HepG2 (cell line): ENCODE measurements at regions not wholly inside any gene's neighbourhood (a gene's known extent, or its start where the extent isn't known, plus 50 kb on each side); places are given as distances from the start of the nearest gene placed in this dataset.

ENCODE experiments used
- HMGXB4 ChIP-seq, 2 experiments: sonication (generic) in 1 of 2; formaldehyde crosslinking in 1 of 2; IDR thresholded peaks; 2 replicates each; pipeline versions ENCODE4 v1.4.0 to v1.6.1; 2018 to 2020; ENCODE audit warnings: missing genetic modification reagents in 2 of 2, borderline replicate concordance in 1 of 2, low read depth in 1 of 2, mild to moderate bottlenecking in 1 of 2, missing biosample characterization in 1 of 2
- MED13 ChIP-seq: sonication (generic); formaldehyde crosslinking; IDR thresholded peaks from 2 replicates; pipeline ENCODE4 v1.5.0; 2020; ENCODE audit warnings: missing genetic modification reagents
- MED8 ChIP-seq: sonication (generic); formaldehyde crosslinking; IDR thresholded peaks from 2 replicates; pipeline ENCODE4 v1.8.1; 2023; ENCODE audit warnings: mild to moderate bottlenecking, missing genetic modification reagents; ENCODE audit not compliant: insufficient replicate concordance
- MEF2D ChIP-seq: sonication (generic); formaldehyde crosslinking; IDR thresholded peaks from 2 replicates; pipeline ENCODE4 v1.5.1; 2020; ENCODE audit warnings: mild to moderate bottlenecking, missing genetic modification reagents
- NFE2 ChIP-seq: sonication (generic); formaldehyde crosslinking; IDR thresholded peaks from 2 replicates; pipeline ENCODE4 v1.4.0; 2020; ENCODE audit warnings: missing genetic modification reagents
- NPAS2 ChIP-seq: sonication (generic); formaldehyde crosslinking; IDR thresholded peaks from 2 replicates; pipeline ENCODE4 v1.8.0; 2022; ENCODE audit warnings: mild to moderate bottlenecking, missing genetic modification reagents, borderline replicate concordance
- PLSCR1 ChIP-seq: sonication (generic); formaldehyde crosslinking; IDR thresholded peaks from 2 replicates; pipeline ENCODE4 v1.5.0; 2020; ENCODE audit warnings: missing genetic modification reagents, mild to moderate bottlenecking, borderline replicate concordance
- PRDM10 ChIP-seq: sonication (generic); formaldehyde crosslinking; IDR thresholded peaks from 2 replicates; pipeline ENCODE4 v1.4.0; 2020; ENCODE audit warnings: low read depth, missing genetic modification reagents
- SAP130 ChIP-seq: IDR thresholded peaks from 2 replicates; pipeline ENCODE4 v1.6.1; 2016; ENCODE audit warnings: low read depth
- SIX4 ChIP-seq: sonication (generic); formaldehyde crosslinking; IDR thresholded peaks from 2 replicates; pipeline ENCODE4 v1.4.0; 2020; ENCODE audit warnings: missing genetic modification reagents
- SNRNP70 ChIP-seq: fragments of 200-400 bp; formaldehyde crosslinking; IDR thresholded peaks from 2 replicates; pipeline ENCODE4 v1.6.1; 2017; ENCODE audit warnings: mild to moderate bottlenecking, low read depth, low read length, moderate library complexity
- ZBTB33 ChIP-seq: sonication (generic); formaldehyde crosslinking; IDR thresholded peaks from 2 replicates; pipeline ENCODE4 v1.4.0; 2020; ENCODE audit warnings: missing genetic modification reagents
- ZKSCAN5 ChIP-seq: sonication (generic); formaldehyde crosslinking; IDR thresholded peaks from 2 replicates; pipeline ENCODE4 v1.5.1; 2020; ENCODE audit warnings: mild to moderate bottlenecking, missing genetic modification reagents
- ZNF577 ChIP-seq: sonication (generic); formaldehyde crosslinking; IDR thresholded peaks from 2 replicates; pipeline ENCODE4 v1.4.0; 2020; ENCODE audit warnings: mild to moderate bottlenecking, low read depth, missing genetic modification reagents, borderline replicate concordance
- ZNF710 ChIP-seq: sonication (generic); formaldehyde crosslinking; IDR thresholded peaks from 2 replicates; pipeline ENCODE4 v1.5.0; 2020; ENCODE audit warnings: mild to moderate bottlenecking, missing genetic modification reagents, borderline replicate concordance
- ZNF724P ChIP-seq: sonication (generic); formaldehyde crosslinking; IDR thresholded peaks from 2 replicates; pipeline ENCODE4 v1.8.0; 2022; ENCODE audit warnings: missing genetic modification reagents, borderline replicate concordance
- ZNF878 ChIP-seq: sonication (generic); formaldehyde crosslinking; IDR thresholded peaks from 2 replicates; pipeline ENCODE4 v1.8.1; 2023; ENCODE audit warnings: mild to moderate bottlenecking, missing genetic modification reagents, moderate library complexity
- ZSCAN20 ChIP-seq: sonication (generic); formaldehyde crosslinking; IDR thresholded peaks from 2 replicates; pipeline ENCODE4 v1.4.0; 2020; ENCODE audit warnings: missing genetic modification reagents, mild to moderate bottlenecking, borderline replicate concordance

GRCh38 chr1:213572912-213573647 is 414.7 kb upstream of the PROX1 start (continued):
- peak; percentile 88 for TF ChIP-seq ZNF710 (CRISPR knock-in tag)
- TF ChIP-seq NPAS2 (CRISPR knock-in tag) = no peak
- no peak for TF ChIP-seq PLSCR1 (CRISPR knock-in tag)
- TF ChIP-seq ZNF878 = peak; percentile 50; the same call in 1 of the 2 replicates
- TF ChIP-seq ZNF577 (CRISPR knock-in tag) = no peak
- TF ChIP-seq SAP130 = peak; percentile 70
- no peak for TF ChIP-seq ZSCAN20 (CRISPR knock-in tag)
- no peak for TF ChIP-seq ZKSCAN5 (CRISPR knock-in tag)
- TF ChIP-seq SIX4 (CRISPR knock-in tag) = peak; percentile 71; the same call in 1 of the 2 replicates
- TF ChIP-seq SNRNP70 = no peak
- 0 out of 4 replicates have a peak, but pooled peaks of 1 of the 2 experiments have one; percentile 18 for TF ChIP-seq HMGXB4 (CRISPR knock-in tag; IDR thresholded peaks at IDR 0.05; ENCODE audit: borderline replicate concordance in 1 of 2, low read depth in 1 of 2)
- 0 out of 2 replicates have a peak, but pooled peaks have one; percentile 14 for TF ChIP-seq PRDM10
- peak; percentile 43 for TF ChIP-seq MED8 (CRISPR knock-in tag)
- peak; percentile 84 for TF ChIP-seq MED13 (CRISPR knock-in tag)
- TF ChIP-seq NFE2 (CRISPR knock-in tag) = no peak
- no peak for TF ChIP-seq ZBTB33 (CRISPR knock-in tag)
- 0 out of 2 replicates have a peak, but pooled peaks have one; percentile 67 for TF ChIP-seq MEF2D (CRISPR knock-in tag)
- TF ChIP-seq ZNF724P (CRISPR knock-in tag) = no peak
